Caco-2 (cell line): ENCODE measurements at regions not wholly inside any gene's neighbourhood (a gene's known extent, or its start where the extent isn't known, plus 50 kb on each side); places are given as distances from the start of the nearest gene placed in this dataset.

Source experiments
- BruUV-seq: library from RNA; stranded (reverse); fragments of 400-500 nt; replicated peaks from 2 replicates; lab custom pipeline; 2021; lab: Mats Ljungman, UMichigan
- CTCF ChIA-PET: fragments of 300-600 bp; sonication (Branson Sonifier 250); formaldehyde crosslinking; loops from one replicate; lab custom pipeline; 2022; ENCODE audit warnings: antibody characterized with exemption; lab: Charles Lee
- POLR2A ChIA-PET: fragments of 300-600 bp; sonication (Branson Sonifier 250); formaldehyde crosslinking; loops from one replicate; lab custom pipeline; 2022; ENCODE audit warnings: antibody characterized with exemption; lab: Charles Lee
- DNase-seq, 2 experiments: peaks; one replicate each; pipeline versions ENCODE4 v3.0.0 to v3.0.0-alpha.2; 2020 to 2022
- H3K27me3 ChIP-seq: replicated peaks from 2 replicates; pipeline ENCODE4 v1.6.0; 2011; ENCODE audit warnings: low read length; ENCODE audit not compliant: control insufficient read depth, insufficient read depth
- H3K36me3 ChIP-seq: 2 replicates; pipeline ENCODE4 v1.5.1; 2011; ENCODE audit warnings: low read length; ENCODE audit not compliant: control insufficient read depth, insufficient read depth
- H3K4me1 ChIP-seq: fragments of 250-450 bp; sonication (Bioruptor Pico); 2 replicates; pipeline ENCODE4 v1.5.1; 2020; ENCODE audit warnings: mild to moderate bottlenecking
- H3K4me3 ChIP-seq: 2 replicates; pipeline ENCODE4 v1.5.1; 2011; ENCODE audit warnings: low read depth, mild to moderate bottlenecking, control low read depth, low read length
- H3K9me3 ChIP-seq: fragments of 250-450 bp; sonication (Bioruptor Pico); 2 replicates; pipeline ENCODE4 v1.5.1; 2020; ENCODE audit warnings: mild to moderate bottlenecking, moderate library complexity
- H3K27ac Mint-ChIP-seq: one replicate; pipeline ENCODE4 v1.8.0; 2022; ENCODE audit warnings: mixed read lengths; ENCODE audit not compliant: unreplicated experiment
- H3K27me3 Mint-ChIP-seq: one replicate; pipeline ENCODE4 v1.8.0; 2022; ENCODE audit warnings: mixed read lengths; ENCODE audit not compliant: insufficient read depth, unreplicated experiment
- H3K36me3 Mint-ChIP-seq: one replicate; pipeline ENCODE4 v1.8.0; 2022; ENCODE audit warnings: mild to moderate bottlenecking, mixed read lengths; ENCODE audit not compliant: insufficient read depth, unreplicated experiment
- H3K4me1 Mint-ChIP-seq: one replicate; pipeline ENCODE4 v1.8.0; 2022; ENCODE audit warnings: low read depth, mixed read lengths; ENCODE audit not compliant: unreplicated experiment
- H3K4me3 Mint-ChIP-seq: one replicate; pipeline ENCODE4 v1.8.0; 2022; ENCODE audit warnings: mild to moderate bottlenecking, moderate library complexity, mixed read lengths; ENCODE audit not compliant: unreplicated experiment
- H3K9me3 Mint-ChIP-seq: one replicate; pipeline ENCODE4 v1.8.0; 2022; ENCODE audit warnings: mixed read lengths; ENCODE audit not compliant: unreplicated experiment
- CTCF ChIP-seq, 2 experiments: fragments of 200-600 bp in 1 of 2; IDR thresholded peaks; 1 replicate in 1 of 2; 2 replicates in 1 of 2; pipeline versions ENCODE4 v1.5.1 to v1.8.0; 2011 to 2022; ENCODE audit warnings: antibody characterized with exemption in 1 of 2, control low read depth in 1 of 2, inconsistent platforms in 1 of 2, low read depth in 1 of 2, low read length in 1 of 2, mild to moderate bottlenecking in 1 of 2, moderate library complexity in 1 of 2; ENCODE audit not compliant: insufficient read depth in 1 of 2, severe bottlenecking in 1 of 2, unreplicated experiment in 1 of 2
- intact Hi-C: fragments of 100-400 bp; cut with micrococcal nuclease; formaldehyde crosslinking; loops from one replicate; pipeline ENCODE4 v1.10.0; 2022; ENCODE audit not compliant: unreplicated experiment

GRCh38 chr1:38561725-38562124 is 297.8 kb downstream of the RRAGC start:
- H3K4me1 Mint-ChIP-seq, result no peaks in the 10 kb centered on the region
- H3K27me3 ChIP-seq, result no peaks in the 10 kb centered on the region
- TF ChIP-seq CTCF (IDR thresholded peaks at IDR 0.05; ENCODE audit: insufficient read depth in 1 of 2, low read depth in 1 of 2, low read length in 1 of 2, severe bottlenecking in 1 of 2, unreplicated experiment in 1 of 2), result no peak
- no peaks in the 10 kb centered on the region for H3K4me1 ChIP-seq
- H3K4me3 ChIP-seq, result no peak overlapping the region
- intact Hi-C loops, result no loop called here
- no peaks in the 10 kb centered on the region for H3K27me3 Mint-ChIP-seq
- no peak overlapping the region for H3K4me3 Mint-ChIP-seq
- no peaks in the 10 kb centered on the region for H3K9me3 Mint-ChIP-seq
- H3K27ac Mint-ChIP-seq, result no peak overlapping the region
- ChIA-PET POLR2A (no interaction called here), CTCF (no interaction called here)
- H3K9me3 ChIP-seq, result no peaks in the 10 kb centered on the region
- BruUV-seq, result no TSS peak
- no peak for DNase-seq
- H3K36me3 Mint-ChIP-seq, result no peaks in the 10 kb centered on the region
- H3K36me3 ChIP-seq, result no peaks in the 10 kb centered on the region

- no peak for TF ChIP-seq CTCF (IDR thresholded peaks at IDR 0.05; ENCODE audit: insufficient read depth in 1 of 2, low read depth in 1 of 2, low read length in 1 of 2, severe bottlenecking in 1 of 2, unreplicated experiment in 1 of 2)
- no peak overlapping the region for H3K4me3 Mint-ChIP-seq
- intact Hi-C loops, result no loop called here
Measured at GRCh38 chr1:38561110-38561509, 298.5 kb downstream of the RRAGC start.

GRCh38 chr1:38560457-38560856 is 299.1 kb downstream of the RRAGC start:
- Histone ChIP-seq H3K4me1 (no peaks in the 10 kb centered on the region), H3K36me3 (no peaks in the 10 kb centered on the region), H3K4me3 (no peak overlapping the region), H3K9me3 (no peaks in the 10 kb centered on the region), H3K27me3 (no peaks in the 10 kb centered on the region)
- BruUV-seq, result no TSS peak
- Mint-ChIP-seq H3K36me3 (no peaks in the 10 kb centered on the region), H3K4me1 (no peaks in the 10 kb centered on the region), H3K4me3 (no peak overlapping the region), H3K9me3 (no peaks in the 10 kb centered on the region), H3K27me3 (peaks cover 2% of the 10 kb centered on the region), H3K27ac (no peak overlapping the region)
- ChIA-PET CTCF (no interaction called here), POLR2A (no interaction called here)
- TF ChIP-seq CTCF (IDR thresholded peaks at IDR 0.05; ENCODE audit: insufficient read depth in 1 of 2, low read depth in 1 of 2, low read length in 1 of 2, severe bottlenecking in 1 of 2, unreplicated experiment in 1 of 2), result no peak
- intact Hi-C loops, result no loop called here
- no peak for DNase-seq

More at GRCh38 chr1:38561110-38561509, 298.5 kb downstream of the RRAGC start:
- no peaks in the 10 kb centered on the region for H3K36me3 Mint-ChIP-seq
- Histone ChIP-seq H3K27me3 (no peaks in the 10 kb centered on the region), H3K4me3 (no peak overlapping the region), H3K36me3 (no peaks in the 10 kb centered on the region), H3K4me1 (no peaks in the 10 kb centered on the region), H3K9me3 (no peaks in the 10 kb centered on the region)
- no TSS peak for BruUV-seq
- no peak overlapping the region for H3K27ac Mint-ChIP-seq
- no peaks in the 10 kb centered on the region for H3K9me3 Mint-ChIP-seq
- no peak for DNase-seq
- peaks cover 2% of the 10 kb centered on the region for H3K27me3 Mint-ChIP-seq
- H3K4me1 Mint-ChIP-seq, result no peaks in the 10 kb centered on the region
- CTCF ChIA-PET, result no interaction called here
- POLR2A ChIA-PET, result no interaction called here
